GM12878 (cell line): ENCODE measurements at regions not wholly inside any gene's neighbourhood (a gene's known extent, or its start where the extent isn't known, plus 50 kb on each side); places are given as distances from the start of the nearest gene placed in this dataset.
A peak's percentile ranks its signal among the peaks of the same experiment; 100 is the strongest.

Experiments used
- ATAC-seq: fragments of 200-7000 bp; cut with Tn5 transposase; 3 replicates; pipeline ENCODE4 v1.9.1; 2020; ENCODE audit warnings: mild to moderate bottlenecking, moderate library complexity
- BruUV-seq: library from RNA; stranded (reverse); fragments of 400-500 nt; replicated peaks from 2 replicates; lab custom pipeline; 2021; lab: Mats Ljungman, UMichigan
- CTCF ChIA-PET: fragments of 300-600 bp; sonication (Branson Sonifier 250); formaldehyde crosslinking; extraction: SDS; loops from one replicate; lab custom pipeline; 2021; ENCODE audit warnings: inconsistent platforms; lab: Yijun Ruan, JAX
- POLR2A ChIA-PET: fragments of 350-600 bp; formaldehyde crosslinking; extraction: SDS; loops from one replicate; lab custom pipeline; 2021; ENCODE audit warnings: inconsistent platforms; lab: Charles Lee
- RAD21 ChIA-PET: fragments of 300-600 bp; sonication (Branson Sonifier 250); formaldehyde crosslinking; loops from one replicate; lab custom pipeline; 2023; ENCODE audit warnings: antibody characterized with exemption; ENCODE audit not compliant: unreplicated experiment; lab: Charles Lee
- SMC1A ChIA-PET: fragments of 300-600 bp; sonication (Branson Sonifier 250); formaldehyde crosslinking; loops from one replicate; lab custom pipeline; 2023; ENCODE audit not compliant: unreplicated experiment, uncharacterized antibody; lab: Charles Lee
- DNase-seq: peaks from one replicate; pipeline ENCODE4 v3.0.0-alpha.2; 2011; ENCODE audit warnings: low read depth, low spot score
- FAIRE-seq: peaks from 3 replicates; lab custom pipeline; 2011; peaks lifted over from hg19 to GRCh38; lab: Jason Lieb, UNC
- H2AFZ ChIP-seq: 2 replicates; pipeline ENCODE4 v1.6.0; 2011; ENCODE audit warnings: low read depth, low read length, control low read depth; ENCODE audit not compliant: control insufficient read depth
- H3K27ac ChIP-seq: 2 replicates; pipeline ENCODE4 v1.5.1; 2011; ENCODE audit warnings: control low read depth; ENCODE audit not compliant: control insufficient read depth, insufficient read depth
- H3K27me3 ChIP-seq, 2 experiments: replicated peaks in 1 of 2; 2 replicates each; pipeline versions ENCODE4 v1.6.0 to v1.6.1; 2011; ENCODE audit warnings: low read length in 1 of 2; ENCODE audit not compliant: control insufficient read depth in 2 of 2, insufficient read depth in 2 of 2
- H3K36me3 ChIP-seq, 2 experiments: 2 replicates each; pipeline ENCODE4 v1.5.1; 2011; ENCODE audit warnings: low read length in 1 of 2; ENCODE audit not compliant: control insufficient read depth in 2 of 2, insufficient read depth in 2 of 2
- H3K4me1 ChIP-seq: 2 replicates; pipeline ENCODE4 v1.6.1; 2011; ENCODE audit warnings: mild to moderate bottlenecking, low read length, moderate library complexity, mixed read lengths; ENCODE audit not compliant: control insufficient read depth, insufficient read depth
- H3K4me2 ChIP-seq: 2 replicates; pipeline ENCODE4 v1.6.0; 2011; ENCODE audit warnings: control low read depth; ENCODE audit not compliant: control insufficient read depth, insufficient read depth
- H3K4me3 ChIP-seq: fragments of 200-600 bp; sonication (generic); 2 replicates; pipeline ENCODE4 v1.5.1; 2016
- H3K79me2 ChIP-seq: 2 replicates; pipeline ENCODE4 v1.6.0; 2011; ENCODE audit warnings: low read length; ENCODE audit not compliant: control insufficient read depth, insufficient read depth
- H3K9ac ChIP-seq: 2 replicates; pipeline ENCODE4 v1.8.0; 2011; ENCODE audit warnings: low read length, control low read depth, mixed read lengths; ENCODE audit not compliant: control insufficient read depth, insufficient read depth
- H3K9me3 ChIP-seq: replicated peaks from 3 replicates; pipeline ENCODE4 v1.5.1; 2011; ENCODE audit warnings: mild to moderate bottlenecking, low read length; ENCODE audit not compliant: control insufficient read depth, insufficient read depth
- H4K20me1 ChIP-seq: 2 replicates; pipeline ENCODE4 v1.6.0; 2011; ENCODE audit not compliant: control insufficient read depth, insufficient read depth
- BHLHE40 ChIP-seq, 2 experiments: fragments of 450-650 bp in 1 of 2; IDR thresholded peaks; 2 replicates each; pipeline ENCODE4 v1.6.1; 2011 to 2017; ENCODE audit warnings: low read depth in 2 of 2, borderline replicate concordance in 1 of 2, improper control_type of control experiment in 1 of 2, low read length in 1 of 2, mild to moderate bottlenecking in 1 of 2
- CBX5 ChIP-seq: sonication (generic); IDR thresholded peaks from 2 replicates; pipeline ENCODE4 v1.6.1; 2016; ENCODE audit warnings: low read depth, moderate library complexity, mild to moderate bottlenecking, inconsistent platforms
- CREM ChIP-seq: IDR thresholded peaks from 2 replicates; pipeline ENCODE4 v1.6.1; 2014; ENCODE audit warnings: antibody characterized with exemption, low read depth
- DPF2 ChIP-seq: fragments of 450-650 bp; IDR thresholded peaks from 2 replicates; pipeline ENCODE4 v1.6.1; 2017; ENCODE audit warnings: mild to moderate bottlenecking
- EED ChIP-seq: sonication (generic); IDR thresholded peaks from 2 replicates; pipeline ENCODE4 v1.6.1; 2016; ENCODE audit warnings: antibody characterized with exemption, low read depth
- IKZF1 ChIP-seq: fragments of 450-650 bp; conservative IDR thresholded peaks from 2 replicates; pipeline ENCODE4 v1.6.1; 2017; ENCODE audit warnings: antibody characterized with exemption, mild to moderate bottlenecking
- IKZF2 ChIP-seq, 2 experiments: fragments of 450-650 bp; IDR thresholded peaks; 2 replicates each; pipeline ENCODE4 v1.6.1; 2017; ENCODE audit warnings: mild to moderate bottlenecking in 2 of 2, moderate library complexity in 2 of 2
- MEF2B ChIP-seq: fragments of 450-650 bp; IDR thresholded peaks from 2 replicates; pipeline ENCODE4 v1.6.1; 2018; ENCODE audit warnings: mild to moderate bottlenecking, moderate library complexity; ENCODE audit not compliant: partially characterized antibody, poor library complexity, severe bottlenecking
- POU2F2 ChIP-seq: IDR thresholded peaks from 3 replicates; pipeline ENCODE4 v1.6.1; 2011; ENCODE audit warnings: low read depth, mild to moderate bottlenecking, low read length, borderline replicate concordance
- RAD21 ChIP-seq: IDR thresholded peaks from 2 replicates; pipeline ENCODE4 v1.6.1; 2011; ENCODE audit warnings: mild to moderate bottlenecking, low read depth, low read length, moderate library complexity; ENCODE audit not compliant: insufficient read depth
- RELA ChIP-seq: fragments of 450-650 bp; IDR thresholded peaks from 2 replicates; pipeline ENCODE4 v1.8.0; 2014; ENCODE audit warnings: borderline replicate concordance; ENCODE audit not compliant: partially characterized antibody
- TAF1 ChIP-seq: IDR thresholded peaks from 2 replicates; pipeline ENCODE4 v1.6.1; 2011; ENCODE audit warnings: mild to moderate bottlenecking, low read depth, low read length, borderline replicate concordance
- YY1 ChIP-seq: IDR thresholded peaks from 2 replicates; pipeline ENCODE4 v1.6.1; 2011; ENCODE audit warnings: low read depth, mild to moderate bottlenecking, low read length
- WGBS: methylation state at CpG from one replicate; pipeline ENCODE4 v1.1.6; 2016; ENCODE audit warnings: low lambda C conversion rate; ENCODE audit not compliant: insufficient replicate concordance, insufficient coverage; ENCODE audit errors: missing lambda C conversion rate; 5-methylcytosine and 5-hydroxymethylcytosine counted together
- in situ Hi-C: fragments of 300-500 bp; cut with MboI; formaldehyde crosslinking; loops from 9 replicates; pipeline ENCODE4 v1.14.3; 2018; ENCODE audit warnings: mixed read lengths
- intact Hi-C: fragments of 100-400 bp; cut with micrococcal nuclease; formaldehyde crosslinking; loops from one replicate; pipeline ENCODE4 v1.14.2; 2022; ENCODE audit not compliant: unreplicated experiment
- TF ChIP-seq, protein P1 (sequence below): fragments of 450-650 bp; IDR thresholded peaks from 2 replicates; pipeline ENCODE4 v1.6.1; 2016; ENCODE audit warnings: mild to moderate bottlenecking, moderate library complexity, borderline replicate concordance
- TF ChIP-seq, protein P2 (sequence below), 3 experiments: IDR thresholded peaks in 2 of 3; conservative IDR thresholded peaks in 1 of 3; 2 replicates each; pipeline ENCODE4 v1.5.1; 2011; ENCODE audit warnings: low read depth in 3 of 3, low read length in 3 of 3, mild to moderate bottlenecking in 3 of 3, control low read depth in 2 of 3, moderate library complexity in 2 of 3, inconsistent platforms in 1 of 3, mixed read lengths in 1 of 3; ENCODE audit not compliant: control insufficient read depth in 2 of 3, insufficient read depth in 1 of 3; ENCODE audit errors: extremely low read depth in 1 of 3
- TF ChIP-seq, protein P3 (sequence below): IDR thresholded peaks from 2 replicates; pipeline ENCODE4 v1.6.1; 2011; ENCODE audit warnings: mild to moderate bottlenecking, low read depth, low read length, moderate library complexity; ENCODE audit not compliant: insufficient replicate concordance

DNA sequence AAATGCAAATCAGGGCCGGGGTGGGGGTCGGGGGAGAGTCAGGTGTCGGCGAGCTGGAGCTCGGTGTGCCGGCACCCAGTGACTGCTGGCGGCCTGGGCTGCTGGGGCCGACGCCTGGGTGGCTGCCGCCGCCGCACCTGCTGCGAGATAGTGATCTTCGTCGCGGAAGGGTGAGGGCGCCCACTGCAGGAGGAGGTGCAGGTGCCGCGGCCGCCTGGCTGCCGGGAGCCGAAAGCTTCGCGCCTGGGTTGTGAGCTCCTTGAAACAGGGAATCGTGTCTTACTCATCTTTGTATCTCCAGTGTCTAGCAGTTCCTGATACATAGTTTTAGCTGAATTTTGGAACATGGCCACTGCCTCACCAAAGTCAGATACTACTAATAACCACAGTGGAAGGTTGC lies 64.0 kb upstream of the CPOX start:
- no peak for DNase-seq
- peak overlapping the region; percentile 69 for H2AFZ ChIP-seq
- no TSS peak for BruUV-seq
- TF ChIP-seq POU2F2 (peak; percentile 45; the same call in 1 of the 3 replicates), EED (peak; percentile 49; the same call in 1 of the 2 replicates), RAD21 (peak; percentile 73), TAF1 (no peak), CBX5 (no peak; the same call in 1 of the 2 replicates), RELA (no peak), BHLHE40 (IDR thresholded peaks at IDR 0.05; ENCODE audit: borderline replicate concordance in 1 of 2, low read depth in 2 of 2, low read length in 1 of 2) (peak in 1 of 2 experiments; percentile 68; a peak in 2 of 4 replicates), DPF2 (0 out of 2 replicates have a peak, but pooled peaks have one; percentile 16), CREM (0 out of 2 replicates have a peak, but pooled peaks have one; percentile 21), IKZF1 (0 out of 2 replicates have a peak, but pooled peaks have one; percentile 10), MEF2B (no peak), YY1 (no peak; the same call in 1 of the 2 replicates), IKZF2 (IDR thresholded peaks at IDR 0.05) (no peak)
- TF ChIP-seq, protein P1, sequence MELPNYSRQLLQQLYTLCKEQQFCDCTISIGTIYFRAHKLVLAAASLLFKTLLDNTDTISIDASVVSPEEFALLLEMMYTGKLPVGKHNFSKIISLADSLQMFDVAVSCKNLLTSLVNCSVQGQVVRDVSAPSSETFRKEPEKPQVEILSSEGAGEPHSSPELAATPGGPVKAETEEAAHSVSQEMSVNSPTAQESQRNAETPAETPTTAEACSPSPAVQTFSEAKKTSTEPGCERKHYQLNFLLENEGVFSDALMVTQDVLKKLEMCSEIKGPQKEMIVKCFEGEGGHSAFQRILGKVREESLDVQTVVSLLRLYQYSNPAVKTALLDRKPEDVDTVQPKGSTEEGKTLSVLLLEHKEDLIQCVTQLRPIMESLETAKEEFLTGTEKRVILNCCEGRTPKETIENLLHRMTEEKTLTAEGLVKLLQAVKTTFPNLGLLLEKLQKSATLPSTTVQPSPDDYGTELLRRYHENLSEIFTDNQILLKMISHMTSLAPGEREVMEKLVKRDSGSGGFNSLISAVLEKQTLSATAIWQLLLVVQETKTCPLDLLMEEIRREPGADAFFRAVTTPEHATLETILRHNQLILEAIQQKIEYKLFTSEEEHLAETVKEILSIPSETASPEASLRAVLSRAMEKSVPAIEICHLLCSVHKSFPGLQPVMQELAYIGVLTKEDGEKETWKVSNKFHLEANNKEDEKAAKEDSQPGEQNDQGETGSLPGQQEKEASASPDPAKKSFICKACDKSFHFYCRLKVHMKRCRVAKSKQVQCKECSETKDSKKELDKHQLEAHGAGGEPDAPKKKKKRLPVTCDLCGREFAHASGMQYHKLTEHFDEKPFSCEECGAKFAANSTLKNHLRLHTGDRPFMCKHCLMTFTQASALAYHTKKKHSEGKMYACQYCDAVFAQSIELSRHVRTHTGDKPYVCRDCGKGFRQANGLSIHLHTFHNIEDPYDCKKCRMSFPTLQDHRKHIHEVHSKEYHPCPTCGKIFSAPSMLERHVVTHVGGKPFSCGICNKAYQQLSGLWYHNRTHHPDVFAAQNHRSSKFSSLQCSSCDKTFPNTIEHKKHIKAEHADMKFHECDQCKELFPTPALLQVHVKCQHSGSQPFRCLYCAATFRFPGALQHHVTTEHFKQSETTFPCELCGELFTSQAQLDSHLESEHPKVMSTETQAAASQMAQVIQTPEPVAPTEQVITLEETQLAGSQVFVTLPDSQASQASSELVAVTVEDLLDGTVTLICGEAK = no peak
- TF ChIP-seq, protein P2, sequence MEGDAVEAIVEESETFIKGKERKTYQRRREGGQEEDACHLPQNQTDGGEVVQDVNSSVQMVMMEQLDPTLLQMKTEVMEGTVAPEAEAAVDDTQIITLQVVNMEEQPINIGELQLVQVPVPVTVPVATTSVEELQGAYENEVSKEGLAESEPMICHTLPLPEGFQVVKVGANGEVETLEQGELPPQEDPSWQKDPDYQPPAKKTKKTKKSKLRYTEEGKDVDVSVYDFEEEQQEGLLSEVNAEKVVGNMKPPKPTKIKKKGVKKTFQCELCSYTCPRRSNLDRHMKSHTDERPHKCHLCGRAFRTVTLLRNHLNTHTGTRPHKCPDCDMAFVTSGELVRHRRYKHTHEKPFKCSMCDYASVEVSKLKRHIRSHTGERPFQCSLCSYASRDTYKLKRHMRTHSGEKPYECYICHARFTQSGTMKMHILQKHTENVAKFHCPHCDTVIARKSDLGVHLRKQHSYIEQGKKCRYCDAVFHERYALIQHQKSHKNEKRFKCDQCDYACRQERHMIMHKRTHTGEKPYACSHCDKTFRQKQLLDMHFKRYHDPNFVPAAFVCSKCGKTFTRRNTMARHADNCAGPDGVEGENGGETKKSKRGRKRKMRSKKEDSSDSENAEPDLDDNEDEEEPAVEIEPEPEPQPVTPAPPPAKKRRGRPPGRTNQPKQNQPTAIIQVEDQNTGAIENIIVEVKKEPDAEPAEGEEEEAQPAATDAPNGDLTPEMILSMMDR (IDR thresholded peaks at IDR 0.05 in 2 of 3, conservative IDR thresholded peaks at IDR 0.05 in 1 of 3; ENCODE audit: control insufficient read depth in 2 of 3, extremely low read depth in 1 of 3, insufficient read depth in 1 of 3, low read depth in 3 of 3, low read length in 3 of 3) = peak; percentile 62 to 71 (median 70)
- TF ChIP-seq, protein P3, sequence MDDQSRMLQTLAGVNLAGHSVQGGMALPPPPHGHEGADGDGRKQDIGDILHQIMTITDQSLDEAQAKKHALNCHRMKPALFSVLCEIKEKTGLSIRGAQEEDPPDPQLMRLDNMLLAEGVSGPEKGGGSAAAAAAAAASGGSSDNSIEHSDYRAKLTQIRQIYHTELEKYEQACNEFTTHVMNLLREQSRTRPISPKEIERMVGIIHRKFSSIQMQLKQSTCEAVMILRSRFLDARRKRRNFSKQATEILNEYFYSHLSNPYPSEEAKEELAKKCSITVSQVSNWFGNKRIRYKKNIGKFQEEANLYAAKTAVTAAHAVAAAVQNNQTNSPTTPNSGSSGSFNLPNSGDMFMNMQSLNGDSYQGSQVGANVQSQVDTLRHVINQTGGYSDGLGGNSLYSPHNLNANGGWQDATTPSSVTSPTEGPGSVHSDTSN = no peak

More for the DNA sequence above, 64.0 kb upstream of the CPOX start:
- peak; percentile 18 for FAIRE-seq
- ChIA-PET CTCF (interaction anchor here (0.6 to 3.8 kb wide), 18 partner anchors 8 to 1365 kb away, joined by 3 to 53 read pairs (median 4); no protein-coding TSS in a partner anchor), POLR2A (interaction anchor here (1.5 kb wide), 1 partner anchor 55 kb away, joined by 5 read pairs; no protein-coding TSS in a partner anchor), RAD21 (interaction anchor here (0.6 to 2.8 kb wide), 13 partner anchors 15 to 618 kb away, joined by 3 to 51 read pairs (median 4); partner anchors contain the start of gene CLDND1), SMC1A (interaction anchor here (1.0 to 4.4 kb wide), 17 partner anchors 10 to 619 kb away, joined by 3 to 62 read pairs (median 5); no protein-coding TSS in a partner anchor)
- H3K9ac ChIP-seq = no peak overlapping the region; the same call in 1 of the 2 replicates
- H3K4me1 ChIP-seq = peaks cover 3% of the 10 kb centered on the region
- no peaks in the 10 kb centered on the region; the same call in 2 of the 3 replicates for H3K9me3 ChIP-seq
- H3K4me3 ChIP-seq = no peak overlapping the region; the same call in 1 of the 2 replicates
- intact Hi-C loops = loop anchor here (1.0 to 5.0 kb wide), 3 partner anchors 45 to 155 kb away; no protein-coding TSS in a partner anchor
- H3K79me2 ChIP-seq = no peaks in the 10 kb centered on the region
- peak overlapping the region; percentile 60 for H3K4me2 ChIP-seq
- no peaks in the 10 kb centered on the region for H3K36me3 ChIP-seq
- in situ Hi-C loops = no loop called here
- ATAC-seq = peak; percentile 98
- H3K27ac ChIP-seq = no peak overlapping the region
- 23% methylated on average over 25 of the region's 25 CpGs for WGBS
- no peaks in the 10 kb centered on the region for H4K20me1 ChIP-seq
- H3K27me3 ChIP-seq = no peaks in the 10 kb centered on the region
